Astrocyte (in vitro differentiated cells and primary cell): ENCODE measurements at regions not wholly inside any gene's neighbourhood (a gene's known extent, or its start where the extent isn't known, plus 50 kb on each side); places are given as distances from the start of the nearest gene placed in this dataset.

Experiments
- DNase-seq: peaks from one replicate; pipeline ENCODE4 v3.0.0-alpha.2; 2010; ENCODE audit warnings: low read depth
- FAIRE-seq: peaks from 2 replicates; lab custom pipeline; 2011; peaks lifted over from hg19 to GRCh38; lab: Jason Lieb, UNC
- H2AFZ ChIP-seq: 2 replicates; pipeline ENCODE4 v1.6.0; 2012; ENCODE audit warnings: low read depth, low read length, inconsistent platforms
- H3K27ac ChIP-seq: 2 replicates; pipeline ENCODE4 v1.5.1; 2011; ENCODE audit warnings: low read depth, low read length, inconsistent platforms
- H3K27me3 ChIP-seq: 2 replicates; pipeline ENCODE4 v1.6.0; 2011; ENCODE audit warnings: low read length, inconsistent platforms; ENCODE audit not compliant: insufficient read depth
- H3K36me3 ChIP-seq: 2 replicates; pipeline ENCODE4 v1.5.1; 2011; ENCODE audit warnings: low read length, inconsistent platforms; ENCODE audit not compliant: insufficient read depth
- H3K4me1 ChIP-seq: 2 replicates; pipeline ENCODE4 v1.5.1; 2011; ENCODE audit warnings: low read length, inconsistent platforms; ENCODE audit not compliant: insufficient read depth
- H3K4me2 ChIP-seq: 2 replicates; pipeline ENCODE4 v1.6.0; 2012; ENCODE audit warnings: low read length, inconsistent platforms
- H3K4me3 ChIP-seq: 2 replicates; pipeline ENCODE4 v1.5.1; 2011; ENCODE audit warnings: low read depth, mild to moderate bottlenecking, low read length, inconsistent platforms; ENCODE audit not compliant: insufficient read depth
- H3K79me2 ChIP-seq: 2 replicates; pipeline ENCODE4 v1.6.0; 2012; ENCODE audit warnings: mild to moderate bottlenecking, low read length, inconsistent platforms; ENCODE audit not compliant: insufficient read depth
- H3K9ac ChIP-seq: 2 replicates; pipeline ENCODE4 v1.6.0; 2012; ENCODE audit warnings: mild to moderate bottlenecking, low read length, inconsistent platforms
- H3K9me3 ChIP-seq: 2 replicates; pipeline ENCODE4 v1.5.1; 2012; ENCODE audit warnings: low read depth, mild to moderate bottlenecking, low read length, inconsistent platforms; ENCODE audit not compliant: insufficient read depth
- H4K20me1 ChIP-seq: 2 replicates; pipeline ENCODE4 v1.6.0; 2012; ENCODE audit warnings: low read length, inconsistent platforms; ENCODE audit not compliant: insufficient read depth
- H3K27ac Mint-ChIP-seq: one replicate; pipeline ENCODE4 v1.8.0; 2021; ENCODE audit warnings: mild to moderate bottlenecking, mixed read lengths; ENCODE audit not compliant: unreplicated experiment
- H3K27me3 Mint-ChIP-seq: one replicate; pipeline ENCODE4 v1.8.0; 2021; ENCODE audit warnings: low read depth, mixed read lengths; ENCODE audit not compliant: unreplicated experiment
- H3K36me3 Mint-ChIP-seq: one replicate; pipeline ENCODE4 v1.8.0; 2021; ENCODE audit warnings: low read depth, mixed read lengths; ENCODE audit not compliant: unreplicated experiment
- H3K4me1 Mint-ChIP-seq: one replicate; pipeline ENCODE4 v1.8.0; 2021; ENCODE audit warnings: low read depth, mixed read lengths; ENCODE audit not compliant: unreplicated experiment
- H3K4me3 Mint-ChIP-seq: one replicate; pipeline ENCODE4 v1.8.0; 2021; ENCODE audit warnings: mild to moderate bottlenecking, moderate library complexity, mixed read lengths; ENCODE audit not compliant: unreplicated experiment
- H3K9me3 Mint-ChIP-seq: one replicate; pipeline ENCODE4 v1.8.0; 2021; ENCODE audit warnings: mild to moderate bottlenecking, mixed read lengths; ENCODE audit not compliant: unreplicated experiment
- CTCF ChIP-seq: IDR thresholded peaks from 2 replicates; pipeline ENCODE4 v1.5.1; 2011; ENCODE audit warnings: low read depth, mild to moderate bottlenecking, inconsistent platforms, low read length, moderate library complexity; ENCODE audit not compliant: insufficient read depth
- EZH2 ChIP-seq: IDR thresholded peaks from 2 replicates; pipeline ENCODE4 v1.6.1; 2012; ENCODE audit warnings: mild to moderate bottlenecking, low read length, inconsistent platforms; ENCODE audit not compliant: insufficient read depth

DNA sequence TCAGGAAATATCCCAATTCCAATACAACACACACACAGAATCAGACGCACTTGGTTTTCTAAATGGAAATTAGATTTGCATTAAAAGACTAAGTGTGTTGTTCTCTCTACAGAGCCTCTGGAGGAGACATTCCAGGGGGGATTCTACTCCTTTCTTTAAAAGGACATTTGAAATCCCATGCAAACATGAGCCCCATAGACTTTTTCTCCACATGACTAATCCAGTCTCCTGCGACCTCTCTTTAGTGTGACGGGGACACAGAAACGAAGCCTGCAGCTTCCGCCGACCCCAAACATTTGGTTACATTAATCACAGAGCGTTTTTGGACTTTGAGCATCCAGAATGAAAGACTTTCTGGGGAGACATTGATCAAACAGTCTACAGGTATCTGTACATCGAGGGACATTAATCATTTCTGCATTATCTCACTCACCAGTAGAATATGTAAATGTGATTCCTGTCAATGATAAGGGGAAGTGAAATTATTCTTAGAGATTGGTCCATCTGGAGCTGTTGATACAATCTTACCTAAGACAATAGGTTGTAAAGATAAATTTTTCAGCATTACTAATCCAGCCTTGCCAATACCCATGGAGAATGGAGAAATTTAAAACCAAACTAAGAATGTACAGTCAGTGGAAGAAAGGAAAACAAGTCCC, 103.4 kb upstream of the IRX3 start:
- peaks cover 3% of the 10 kb centered on the region for H3K4me1 ChIP-seq
- no peaks in the 10 kb centered on the region for H3K36me3 ChIP-seq
- Mint-ChIP-seq H3K4me3 (no peak overlapping the region), H3K27me3 (peaks cover 3% of the 10 kb centered on the region), H3K36me3 (no peaks in the 10 kb centered on the region), H3K4me1 (peaks cover 3% of the 10 kb centered on the region), H3K9me3 (no peaks in the 10 kb centered on the region), H3K27ac (no peak overlapping the region)
- no peak overlapping the region for H2AFZ ChIP-seq
- DNase-seq (no peak), FAIRE-seq (no peak)
- H3K9me3 ChIP-seq: no peaks in the 10 kb centered on the region
- TF ChIP-seq EZH2: no peak
- no peak overlapping the region for H3K27ac ChIP-seq
- H3K4me2 ChIP-seq: no peak overlapping the region
- H3K79me2 ChIP-seq: no peaks in the 10 kb centered on the region
- no peaks in the 10 kb centered on the region for H3K27me3 ChIP-seq
- H4K20me1 ChIP-seq: no peaks in the 10 kb centered on the region
- H3K9ac ChIP-seq: no peak overlapping the region
- H3K4me3 ChIP-seq: no peak overlapping the region

DNA sequence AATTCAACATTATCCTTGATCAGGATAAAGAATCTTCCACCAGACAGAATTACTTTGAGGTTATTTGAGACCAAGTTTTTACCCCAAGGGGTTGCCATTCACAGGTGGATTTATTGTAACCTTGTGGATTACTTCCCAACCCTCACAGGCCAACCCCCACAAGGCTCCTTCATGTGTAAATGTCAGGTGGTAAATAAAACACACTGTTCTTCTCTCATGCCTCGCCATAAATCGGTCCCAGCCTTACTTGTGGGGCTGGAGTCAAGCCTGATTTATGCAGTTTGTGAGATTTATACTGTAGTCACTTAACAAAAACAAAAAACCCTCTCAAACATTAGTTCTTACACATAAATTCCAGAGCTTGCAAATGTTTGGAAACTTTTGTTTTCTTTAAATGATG, 98.6 kb upstream of the IRX3 start:
- peaks cover 5% of the 10 kb centered on the region for H3K9me3 Mint-ChIP-seq
- H3K9me3 ChIP-seq: peaks cover 4% of the 10 kb centered on the region
- H3K27ac Mint-ChIP-seq: no peak overlapping the region
- H3K36me3 ChIP-seq: no peaks in the 10 kb centered on the region
- FAIRE-seq: no peak
- no peaks in the 10 kb centered on the region for H4K20me1 ChIP-seq
- H3K4me3 ChIP-seq: no peak overlapping the region
- H3K27ac ChIP-seq: no peak overlapping the region
- no peak overlapping the region for H3K4me3 Mint-ChIP-seq
- no peak overlapping the region for H3K9ac ChIP-seq
- peaks cover under 1% of the 10 kb centered on the region for H3K27me3 Mint-ChIP-seq
- H3K4me1 Mint-ChIP-seq: peaks cover 3% of the 10 kb centered on the region
- no peak overlapping the region for H3K4me2 ChIP-seq
- no peak overlapping the region for H2AFZ ChIP-seq
- H3K27me3 ChIP-seq: no peaks in the 10 kb centered on the region
- H3K36me3 Mint-ChIP-seq: no peaks in the 10 kb centered on the region
- no peaks in the 10 kb centered on the region for H3K79me2 ChIP-seq
- peaks cover 3% of the 10 kb centered on the region for H3K4me1 ChIP-seq
- TF ChIP-seq CTCF (no peak), EZH2 (no peak)
- DNase-seq: no peak

DNA sequence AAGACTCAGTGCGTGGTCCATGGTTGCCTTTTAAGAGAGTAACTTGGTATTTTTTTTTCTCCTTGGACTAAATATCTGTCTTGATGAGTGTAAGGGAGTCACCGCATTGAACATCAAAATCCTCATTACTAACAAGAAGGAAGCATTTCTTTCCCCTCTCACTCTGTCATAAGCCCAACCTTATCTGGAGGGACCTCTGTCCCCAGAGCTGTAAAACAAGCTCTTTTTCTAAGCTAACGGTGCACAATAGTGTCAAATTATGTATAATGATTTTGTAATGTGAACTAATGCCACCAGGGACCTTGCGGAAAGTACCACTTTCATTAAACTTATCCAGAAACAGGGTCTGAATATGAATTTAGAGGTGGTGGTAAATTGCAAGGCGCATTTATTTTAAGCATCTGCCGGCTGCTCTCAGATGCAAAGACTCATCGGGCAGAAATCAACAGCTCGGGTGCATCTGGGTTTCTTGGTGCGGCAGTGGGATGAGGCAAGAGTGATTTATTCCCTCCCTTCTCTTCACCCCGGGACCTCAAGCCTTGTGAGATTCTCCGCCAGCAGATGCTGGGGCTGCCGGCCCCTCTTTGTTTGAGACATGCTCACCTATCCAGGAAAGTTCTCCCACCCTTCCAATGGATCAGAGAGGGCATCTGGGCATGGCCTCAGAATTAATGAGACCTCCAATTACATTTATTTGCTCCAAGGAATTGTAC, 95.2 kb upstream of the IRX3 start:
- peaks cover 9% of the 10 kb centered on the region for H3K27me3 Mint-ChIP-seq
- Histone ChIP-seq H3K4me1 (no peaks in the 10 kb centered on the region), H3K4me2 (no peak overlapping the region), H3K27ac (no peak overlapping the region), H4K20me1 (no peaks in the 10 kb centered on the region), H3K9me3 (peaks cover 13% of the 10 kb centered on the region), H3K27me3 (no peaks in the 10 kb centered on the region), H3K36me3 (no peaks in the 10 kb centered on the region), H3K79me2 (no peaks in the 10 kb centered on the region), H3K4me3 (no peak overlapping the region), H2AFZ (no peak overlapping the region), H3K9ac (no peak overlapping the region)
- no peaks in the 10 kb centered on the region for H3K36me3 Mint-ChIP-seq
- H3K9me3 Mint-ChIP-seq: peaks cover 25% of the 10 kb centered on the region
- H3K4me1 Mint-ChIP-seq: no peaks in the 10 kb centered on the region
- no peak overlapping the region for H3K4me3 Mint-ChIP-seq
- TF ChIP-seq CTCF (no peak), EZH2 (no peak)
- FAIRE-seq (no peak), DNase-seq (no peak)
- H3K27ac Mint-ChIP-seq: no peak overlapping the region
